DMS114 treated with DMSO at 0.1 percent for 48 hours (cell line): ENCODE measurements at regions not wholly inside any gene's neighbourhood (a gene's known extent, or its start where the extent isn't known, plus 50 kb on each side); places are given as distances from the start of the nearest gene placed in this dataset.
"Not testable (repeated sequence)": the region's sequence is repeated elsewhere in the genome, so short reads cannot be mapped to it uniquely, and the experiment has no call there.

Experiments
- DNase-seq: peaks from one replicate; lab custom pipeline; 2025; ENCODE audit not compliant: unreplicated experiment; lab: John Stamatoyannopoulos, UW

- DNase-seq: no peak
Observed at GRCh38 chr9:93813221-93814076, 141.7 kb downstream of the BARX1 start.

- no peak for DNase-seq
Observed at GRCh38 chr9:93812410-93812668, 142.8 kb downstream of the BARX1 start.

- no peak for DNase-seq
Observed at GRCh38 chr9:93810028-93810971, 144.9 kb downstream of the BARX1 start.

- no peak for DNase-seq
Observed at GRCh38 chr9:93809204-93809940, 145.8 kb downstream of the BARX1 start.

- DNase-seq: no peak
Observed at GRCh38 chr9:93808115-93809029, 146.8 kb downstream of the BARX1 start.

GRCh38 chr9:93807166-93808074 lies 147.7 kb downstream of the BARX1 start:
- no peak for DNase-seq

- no peak for DNase-seq
Observed at GRCh38 chr9:93801581-93802284, 153.4 kb downstream of the BARX1 start.

GRCh38 chr9:93801120-93801519 lies 154.0 kb downstream of the BARX1 start:
- no peak for DNase-seq

GRCh38 chr9:93792358-93792757 lies 162.8 kb downstream of the BARX1 start:
- no peak for DNase-seq

GRCh38 chr9:93786204-93786603 lies 169.0 kb downstream of the BARX1 start:
- no peak for DNase-seq

- no peak for DNase-seq
Observed at GRCh38 chr9:93776873-93777272, 178.3 kb downstream of the BARX1 start.

GRCh38 chr9:93776256-93776655 lies 178.9 kb downstream of the BARX1 start:
- no peak for DNase-seq

- DNase-seq: no peak
Observed at GRCh38 chr9:93774331-93775102, 180.6 kb downstream of the BARX1 start.

- no peak for DNase-seq
Observed at GRCh38 chr9:93771276-93771675, 183.9 kb downstream of the BARX1 start.

GRCh38 chr9:93761822-93762221 lies 185.4 kb downstream of the PHF2 start:
- no peak for DNase-seq

GRCh38 chr9:93750045-93750444 lies 173.7 kb downstream of the PHF2 start:
- no peak for DNase-seq

GRCh38 chr9:93748827-93749226 lies 172.4 kb downstream of the PHF2 start:
- not testable (repeated sequence) for DNase-seq

GRCh38 chr9:93731963-93732362 lies 155.6 kb downstream of the PHF2 start:
- DNase-seq: no peak
